Upper lobe of right lung (tissue), 1 donor: ENCODE measurements at regions not wholly inside any gene's neighbourhood (a gene's known extent, or its start where the extent isn't known, plus 50 kb on each side); places are given as distances from the start of the nearest gene placed in this dataset.

Source experiments
- ATAC-seq: fragments of 200-7000 bp; cut with Tn5 transposase; one replicate; pipeline ENCODE4 v1.9.1; 2020; ENCODE audit warnings: mild to moderate bottlenecking, moderate library complexity
- DNase-seq: peaks from one replicate; pipeline ENCODE4 v3.0.0-alpha.2; 2020
- H3K27ac ChIP-seq: fragments of 200-600 bp; one replicate; pipeline ENCODE4 v1.8.0; 2022
- H3K27me3 ChIP-seq: fragments of 200-600 bp; one replicate; pipeline ENCODE4 v1.8.0; 2022; ENCODE audit warnings: mild to moderate bottlenecking
- H3K36me3 ChIP-seq: fragments of 200-600 bp; one replicate; pipeline ENCODE4 v1.8.0; 2022
- H3K4me1 ChIP-seq: fragments of 200-600 bp; one replicate; pipeline ENCODE4 v1.8.0; 2022
- H3K4me3 ChIP-seq: fragments of 200-600 bp; one replicate; pipeline ENCODE4 v1.8.0; 2022; ENCODE audit warnings: mild to moderate bottlenecking
- H3K9me3 ChIP-seq: fragments of 200-600 bp; one replicate; pipeline ENCODE4 v1.8.0; 2022
- intact Hi-C: fragments of 100-400 bp; cut with DNase I; formaldehyde crosslinking; loops from one replicate; pipeline ENCODE4 v1.11.0; 2022
- TF ChIP-seq, protein P1 (sequence below): fragments of 200-600 bp; IDR thresholded peaks from one replicate; pipeline ENCODE4 v1.8.0; 2022; ENCODE audit warnings: antibody characterized with exemption
- donor health status: DM: no; HTN: yes; CAD: no; lungs with severe emphysema.

DNA sequence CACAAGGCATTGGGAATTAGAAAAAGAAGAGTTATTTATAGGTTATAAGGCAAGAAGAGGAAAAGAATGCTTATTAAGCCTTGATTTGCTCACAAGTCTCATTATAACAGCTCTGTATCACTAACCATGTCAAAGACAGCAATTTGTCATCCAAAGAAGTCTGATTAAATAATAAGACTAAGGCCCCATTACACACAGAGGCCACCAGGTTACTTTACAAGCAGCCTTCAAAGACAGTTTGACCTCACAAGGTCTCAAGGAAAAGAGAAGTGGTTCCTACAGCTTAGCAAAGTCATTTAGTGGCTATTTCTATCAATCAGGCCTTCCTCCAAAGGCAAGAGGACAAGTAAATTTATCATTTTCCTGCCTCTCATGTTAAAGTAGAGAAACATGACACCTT lies 188.5 kb downstream of the MBD2 start:
- Histone ChIP-seq H3K36me3 (no peaks in the 10 kb centered on the region), H3K27ac (no peak overlapping the region), H3K4me1 (no peaks in the 10 kb centered on the region), H3K27me3 (no peaks in the 10 kb centered on the region), H3K9me3 (no peaks in the 10 kb centered on the region), H3K4me3 (no peak overlapping the region)
- TF ChIP-seq, protein P1, sequence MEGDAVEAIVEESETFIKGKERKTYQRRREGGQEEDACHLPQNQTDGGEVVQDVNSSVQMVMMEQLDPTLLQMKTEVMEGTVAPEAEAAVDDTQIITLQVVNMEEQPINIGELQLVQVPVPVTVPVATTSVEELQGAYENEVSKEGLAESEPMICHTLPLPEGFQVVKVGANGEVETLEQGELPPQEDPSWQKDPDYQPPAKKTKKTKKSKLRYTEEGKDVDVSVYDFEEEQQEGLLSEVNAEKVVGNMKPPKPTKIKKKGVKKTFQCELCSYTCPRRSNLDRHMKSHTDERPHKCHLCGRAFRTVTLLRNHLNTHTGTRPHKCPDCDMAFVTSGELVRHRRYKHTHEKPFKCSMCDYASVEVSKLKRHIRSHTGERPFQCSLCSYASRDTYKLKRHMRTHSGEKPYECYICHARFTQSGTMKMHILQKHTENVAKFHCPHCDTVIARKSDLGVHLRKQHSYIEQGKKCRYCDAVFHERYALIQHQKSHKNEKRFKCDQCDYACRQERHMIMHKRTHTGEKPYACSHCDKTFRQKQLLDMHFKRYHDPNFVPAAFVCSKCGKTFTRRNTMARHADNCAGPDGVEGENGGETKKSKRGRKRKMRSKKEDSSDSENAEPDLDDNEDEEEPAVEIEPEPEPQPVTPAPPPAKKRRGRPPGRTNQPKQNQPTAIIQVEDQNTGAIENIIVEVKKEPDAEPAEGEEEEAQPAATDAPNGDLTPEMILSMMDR, result no peak
- no peak for ATAC-seq
- intact Hi-C loops, result no loop called here
- DNase-seq, result no peak

DNA sequence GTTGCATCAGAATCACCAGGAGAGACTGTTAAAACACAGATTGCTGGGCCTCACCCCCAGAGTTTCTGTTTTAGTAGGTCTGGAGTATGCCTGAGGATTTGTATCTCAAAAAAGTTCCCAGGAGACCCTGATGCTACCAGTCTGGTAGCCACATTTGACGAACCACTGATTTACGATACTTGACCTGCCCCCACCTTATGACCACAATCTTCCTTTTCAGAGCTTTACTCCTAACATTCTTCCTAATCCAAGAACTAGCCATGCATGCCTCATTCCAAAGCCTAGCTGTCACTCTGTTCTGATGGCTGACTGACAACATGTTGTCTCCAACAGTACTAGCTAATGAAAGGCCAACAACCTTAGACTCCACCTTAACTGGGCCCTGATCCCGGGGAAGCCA lies 191.4 kb downstream of the MBD2 start:
- intact Hi-C loops, result no loop called here
- Histone ChIP-seq H3K36me3 (no peaks in the 10 kb centered on the region), H3K4me1 (no peaks in the 10 kb centered on the region), H3K27ac (no peak overlapping the region), H3K9me3 (no peaks in the 10 kb centered on the region), H3K27me3 (no peaks in the 10 kb centered on the region), H3K4me3 (no peak overlapping the region)
- ATAC-seq (no peak), DNase-seq (no peak)
- TF ChIP-seq, protein P1, result no peak

DNA sequence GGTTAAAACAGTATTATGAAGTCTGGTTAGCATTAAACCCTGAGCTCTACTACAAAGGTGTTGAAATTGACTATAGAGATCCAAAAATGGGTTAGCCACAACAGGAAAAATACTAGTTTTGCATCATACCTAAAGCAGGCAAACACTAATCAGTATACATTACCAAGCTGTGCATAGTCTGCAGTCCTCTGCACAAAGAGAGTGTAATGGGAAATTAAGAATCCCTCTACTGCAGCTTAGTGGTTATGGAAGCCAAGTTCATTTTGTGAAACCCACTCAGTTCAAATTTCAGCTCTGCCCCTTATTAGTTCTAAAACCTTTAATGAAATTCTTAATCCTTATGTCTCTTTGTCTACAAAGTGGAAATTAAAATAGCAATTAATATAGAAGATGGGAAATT lies 192.1 kb downstream of the MBD2 start:
- TF ChIP-seq, protein P1, result no peak
- ATAC-seq (no peak), DNase-seq (no peak)
- no peaks in the 10 kb centered on the region for H3K27me3 ChIP-seq
- no peaks in the 10 kb centered on the region for H3K9me3 ChIP-seq
- H3K27ac ChIP-seq, result no peak overlapping the region
- H3K4me3 ChIP-seq, result no peak overlapping the region
- no peaks in the 10 kb centered on the region for H3K36me3 ChIP-seq
- no peaks in the 10 kb centered on the region for H3K4me1 ChIP-seq
- intact Hi-C loops, result no loop called here

DNA sequence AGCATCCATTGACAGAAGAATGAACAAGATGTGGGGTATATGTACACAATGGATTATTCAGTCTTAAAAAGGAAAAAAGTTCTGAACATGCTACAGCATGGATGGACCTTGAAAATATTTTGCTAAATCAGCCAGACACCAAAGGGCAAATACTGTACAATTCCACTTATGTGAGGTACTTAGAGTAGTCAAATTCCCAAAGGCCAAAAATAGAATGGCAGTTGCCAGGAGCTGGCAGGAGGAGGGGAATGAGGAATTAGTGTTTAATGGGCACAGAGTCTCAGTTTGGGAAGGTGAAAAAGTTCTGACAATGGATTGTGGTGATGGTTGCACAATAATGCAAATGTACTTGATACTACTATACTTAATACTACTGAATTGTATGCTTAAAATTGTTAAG lies 193.2 kb downstream of the MBD2 start:
- TF ChIP-seq, protein P1, result no peak
- intact Hi-C loops, result no loop called here
- H3K9me3 ChIP-seq, result no peaks in the 10 kb centered on the region
- ATAC-seq (no peak), DNase-seq (no peak)
- no peak overlapping the region for H3K4me3 ChIP-seq
- no peaks in the 10 kb centered on the region for H3K36me3 ChIP-seq
- no peaks in the 10 kb centered on the region for H3K27me3 ChIP-seq
- no peak overlapping the region for H3K27ac ChIP-seq
- H3K4me1 ChIP-seq, result no peaks in the 10 kb centered on the region

DNA sequence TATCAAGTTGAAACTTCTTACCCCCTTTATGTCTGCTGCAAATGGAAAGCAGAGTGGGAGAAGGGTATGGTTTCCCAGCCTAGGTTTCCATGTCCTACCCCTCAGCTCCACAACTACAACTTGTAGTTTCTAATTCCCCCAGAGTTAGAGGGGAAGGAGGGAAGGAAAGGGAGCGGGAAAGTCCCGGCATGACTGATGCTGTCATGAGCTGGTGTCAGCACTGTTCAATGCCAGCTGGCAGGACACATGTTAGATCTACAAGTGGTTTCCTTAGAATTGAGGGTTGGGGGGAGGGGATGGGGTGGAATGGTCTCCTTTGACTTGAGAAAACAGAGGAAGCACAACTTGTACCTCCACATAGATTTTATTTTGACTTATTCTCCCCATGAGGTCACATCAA lies 194.0 kb downstream of the MBD2 start:
- DNase-seq, result no peak
- no peak for ATAC-seq
- Histone ChIP-seq H3K9me3 (no peaks in the 10 kb centered on the region), H3K36me3 (no peaks in the 10 kb centered on the region), H3K4me3 (no peak overlapping the region), H3K27me3 (no peaks in the 10 kb centered on the region), H3K4me1 (no peaks in the 10 kb centered on the region), H3K27ac (no peak overlapping the region)
- TF ChIP-seq, protein P1, result no peak
- intact Hi-C loops, result no loop called here

DNA sequence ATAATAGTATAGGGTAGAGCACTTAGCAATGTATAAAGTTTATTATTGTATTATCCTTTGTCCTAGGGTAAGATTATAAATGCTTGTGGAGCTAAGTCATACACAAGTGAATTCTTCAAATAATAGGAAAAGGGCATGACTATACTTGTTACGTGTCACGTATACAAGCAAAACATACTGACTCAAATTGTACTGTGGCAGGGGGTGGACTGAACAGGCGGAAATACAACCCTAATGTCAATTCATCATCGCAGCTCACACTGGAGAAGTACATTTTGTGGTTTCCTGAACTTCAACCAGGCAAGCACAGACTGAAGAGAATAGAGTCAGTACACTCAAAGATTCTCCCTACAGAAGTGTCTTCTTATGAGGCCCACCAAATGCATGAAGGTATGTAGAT lies 201.0 kb downstream of the MBD2 start:
- no peak overlapping the region for H3K4me3 ChIP-seq
- intact Hi-C loops, result no loop called here
- no peak for ATAC-seq
- no peak for DNase-seq
- H3K4me1 ChIP-seq, result no peaks in the 10 kb centered on the region
- TF ChIP-seq, protein P1, result no peak
- no peaks in the 10 kb centered on the region for H3K9me3 ChIP-seq
- no peak overlapping the region for H3K27ac ChIP-seq
- no peaks in the 10 kb centered on the region for H3K36me3 ChIP-seq
- H3K27me3 ChIP-seq, result no peaks in the 10 kb centered on the region
